ENCODE measurements at regions not wholly inside any gene's neighbourhood (a gene's known extent, or its start where the extent isn't known, plus 50 kb on each side); places are given as distances from the start of the nearest gene placed in this dataset.

- TF ChIP-seq, protein P1, sequence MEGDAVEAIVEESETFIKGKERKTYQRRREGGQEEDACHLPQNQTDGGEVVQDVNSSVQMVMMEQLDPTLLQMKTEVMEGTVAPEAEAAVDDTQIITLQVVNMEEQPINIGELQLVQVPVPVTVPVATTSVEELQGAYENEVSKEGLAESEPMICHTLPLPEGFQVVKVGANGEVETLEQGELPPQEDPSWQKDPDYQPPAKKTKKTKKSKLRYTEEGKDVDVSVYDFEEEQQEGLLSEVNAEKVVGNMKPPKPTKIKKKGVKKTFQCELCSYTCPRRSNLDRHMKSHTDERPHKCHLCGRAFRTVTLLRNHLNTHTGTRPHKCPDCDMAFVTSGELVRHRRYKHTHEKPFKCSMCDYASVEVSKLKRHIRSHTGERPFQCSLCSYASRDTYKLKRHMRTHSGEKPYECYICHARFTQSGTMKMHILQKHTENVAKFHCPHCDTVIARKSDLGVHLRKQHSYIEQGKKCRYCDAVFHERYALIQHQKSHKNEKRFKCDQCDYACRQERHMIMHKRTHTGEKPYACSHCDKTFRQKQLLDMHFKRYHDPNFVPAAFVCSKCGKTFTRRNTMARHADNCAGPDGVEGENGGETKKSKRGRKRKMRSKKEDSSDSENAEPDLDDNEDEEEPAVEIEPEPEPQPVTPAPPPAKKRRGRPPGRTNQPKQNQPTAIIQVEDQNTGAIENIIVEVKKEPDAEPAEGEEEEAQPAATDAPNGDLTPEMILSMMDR (IDR thresholded peaks at IDR 0.05): no peak
- TF ChIP-seq POLR2A (IDR thresholded peaks at IDR 0.05): no peak
These were observed 142.3 kb upstream of the RASGRP1 start for GRCh38 chr15:38706956-38707355.

Data from vagina (tissue), 2 donors.